ENCODE measurements at regions not wholly inside any gene's neighbourhood (a gene's known extent, or its start where the extent isn't known, plus 50 kb on each side); places are given as distances from the start of the nearest gene placed in this dataset.

- H3K4me3 ChIP-seq: no peak overlapping the region
- no peak overlapping the region for H3K27ac ChIP-seq
- H3K27me3 ChIP-seq (replicated peaks; ENCODE audit: insufficient read depth): no peaks in the 10 kb centered on the region
- TF ChIP-seq POLR2A (IDR thresholded peaks at IDR 0.05) (no peak), POLR2AphosphoS5 (IDR thresholded peaks at IDR 0.05) (no peak)
- WGBS: 74% methylated on average over 4 of the region's 4 CpGs
- no peaks in the 10 kb centered on the region for H3K9me3 ChIP-seq
- no peaks in the 10 kb centered on the region for H3K4me1 ChIP-seq (replicated peaks)
- H3K36me3 ChIP-seq: no peaks in the 10 kb centered on the region
- intact Hi-C loops (cut with DNase I): no loop called here
- no peak for DNase-seq (ENCODE audit: low spot score)
Observed at GRCh38 chr5:8944005-8944404, 601.9 kb downstream of the SEMA5A start.

- no peak overlapping the region for H3K27ac ChIP-seq
- no peaks in the 10 kb centered on the region for H3K4me1 ChIP-seq (replicated peaks)
- H3K36me3 ChIP-seq: no peaks in the 10 kb centered on the region
- H3K27me3 ChIP-seq (replicated peaks; ENCODE audit: insufficient read depth): no peaks in the 10 kb centered on the region
- no peak overlapping the region for H3K4me3 ChIP-seq
- no peak for DNase-seq (ENCODE audit: low spot score)
- intact Hi-C loops (cut with DNase I): no loop called here
- 56% methylated on average over 2 of the region's 2 CpGs for WGBS
- H3K9me3 ChIP-seq: no peaks in the 10 kb centered on the region
- no peak for TF ChIP-seq POLR2AphosphoS5 (IDR thresholded peaks at IDR 0.05)
- TF ChIP-seq CTCF (IDR thresholded peaks at IDR 0.05): no peak
- no peak for TF ChIP-seq POLR2A (IDR thresholded peaks at IDR 0.05)
Observed at GRCh38 chr5:8945972-8946371, 599.9 kb downstream of the SEMA5A start.

- H3K4me3 ChIP-seq: no peak overlapping the region
- TF ChIP-seq POLR2A (IDR thresholded peaks at IDR 0.05): no peak
- no peak for TF ChIP-seq POLR2AphosphoS5 (IDR thresholded peaks at IDR 0.05)
- no peak for TF ChIP-seq CTCF (IDR thresholded peaks at IDR 0.05)
- H3K27me3 ChIP-seq (replicated peaks; ENCODE audit: insufficient read depth): no peaks in the 10 kb centered on the region
- H3K36me3 ChIP-seq: no peaks in the 10 kb centered on the region
- 77% methylated on average over 2 of the region's 2 CpGs for WGBS
- no peak for DNase-seq (ENCODE audit: low spot score)
- H3K9me3 ChIP-seq: no peaks in the 10 kb centered on the region
- no peak overlapping the region for H3K27ac ChIP-seq
- intact Hi-C loops (cut with DNase I): no loop called here
- H3K4me1 ChIP-seq (replicated peaks): no peaks in the 10 kb centered on the region
Observed at GRCh38 chr5:8949908-8950307, 596.0 kb downstream of the SEMA5A start.

- no peak for DNase-seq (ENCODE audit: low spot score)
- Histone ChIP-seq H3K36me3 (no peaks in the 10 kb centered on the region), H3K27ac (no peak overlapping the region), H3K27me3 (replicated peaks; ENCODE audit: insufficient read depth) (no peaks in the 10 kb centered on the region), H3K9me3 (no peaks in the 10 kb centered on the region), H3K4me3 (no peak overlapping the region), H3K4me1 (replicated peaks) (no peaks in the 10 kb centered on the region)
- intact Hi-C loops (cut with DNase I): no loop called here
- TF ChIP-seq CTCF (IDR thresholded peaks at IDR 0.05) (no peak), POLR2A (IDR thresholded peaks at IDR 0.05) (no peak), POLR2AphosphoS5 (IDR thresholded peaks at IDR 0.05) (no peak)
Observed at GRCh38 chr5:8952147-8952546, 593.7 kb downstream of the SEMA5A start.

GRCh38 chr5:8953016-8953415 is 592.9 kb downstream of the SEMA5A start:
- intact Hi-C loops (cut with DNase I): no loop called here
- 59% methylated on average over 1 of the region's 1 CpG for WGBS
- TF ChIP-seq POLR2A (IDR thresholded peaks at IDR 0.05): no peak
- Histone ChIP-seq H3K27me3 (replicated peaks; ENCODE audit: insufficient read depth) (no peaks in the 10 kb centered on the region), H3K36me3 (no peaks in the 10 kb centered on the region), H3K4me1 (replicated peaks) (no peaks in the 10 kb centered on the region), H3K9me3 (no peaks in the 10 kb centered on the region), H3K4me3 (no peak overlapping the region), H3K27ac (no peak overlapping the region)
- DNase-seq (ENCODE audit: low spot score): no peak

GRCh38 chr5:8953911-8954438 is 591.9 kb downstream of the SEMA5A start:
- Histone ChIP-seq H3K36me3 (no peaks in the 10 kb centered on the region), H3K27me3 (replicated peaks; ENCODE audit: insufficient read depth) (no peaks in the 10 kb centered on the region), H3K4me3 (no peak overlapping the region), H3K9me3 (no peaks in the 10 kb centered on the region), H3K4me1 (replicated peaks) (no peaks in the 10 kb centered on the region), H3K27ac (no peak overlapping the region)
- 63% methylated on average over 1 of the region's 1 CpG for WGBS
- TF ChIP-seq CTCF (IDR thresholded peaks at IDR 0.05): no peak
- no peak for TF ChIP-seq POLR2AphosphoS5 (IDR thresholded peaks at IDR 0.05)
- no peak for TF ChIP-seq POLR2A (IDR thresholded peaks at IDR 0.05)
- intact Hi-C loops (cut with DNase I): no loop called here
- DNase-seq (ENCODE audit: low spot score): no peak
